ENCODE measurements at regions not wholly inside any gene's neighbourhood (a gene's known extent, or its start where the extent isn't known, plus 50 kb on each side); places are given as distances from the start of the nearest gene placed in this dataset.

- TF ChIP-seq RELB (IDR thresholded peaks at IDR 0.05; ENCODE audit: low read depth), result no peak
- TF ChIP-seq PAX8 (IDR thresholded peaks at IDR 0.05), result no peak
- TF ChIP-seq CHD4 (IDR thresholded peaks at IDR 0.05), result no peak
- no peak for TF ChIP-seq CHD2 (IDR thresholded peaks at IDR 0.05; ENCODE audit: borderline replicate concordance, low read depth, low read length)
These were observed 52.8 kb upstream of the LYPLAL1 start (continued) for GRCh38 chr1:219120624-219121544.

- SMC1A ChIA-PET (ENCODE audit: uncharacterized antibody, unreplicated experiment), result no interaction called here
- in situ Hi-C loops (cut with MboI) (no loop called here), intact Hi-C loops (cut with micrococcal nuclease; ENCODE audit: unreplicated experiment) (no loop called here)
- H3K27ac ChIP-seq (ENCODE audit: control insufficient read depth, insufficient read depth), result no peak overlapping the region
- CTCF ChIA-PET, result no interaction called here
- H2AFZ ChIP-seq (ENCODE audit: control insufficient read depth, low read depth, low read length), result no peak overlapping the region
- no peaks in the 10 kb centered on the region for H3K9me3 ChIP-seq (replicated peaks; ENCODE audit: control insufficient read depth, insufficient read depth, low read length)
- no peak overlapping the region for H3K9ac ChIP-seq (ENCODE audit: control insufficient read depth, insufficient read depth, low read length)
- no peaks in the 10 kb centered on the region for H3K27me3 ChIP-seq (replicated peaks in 1 of 2; ENCODE audit: control insufficient read depth in 2 of 2, insufficient read depth in 2 of 2, low read length in 1 of 2)
- no peaks in the 10 kb centered on the region for H3K36me3 ChIP-seq (ENCODE audit: control insufficient read depth in 2 of 2, insufficient read depth in 2 of 2, low read length in 1 of 2)
- RAD21 ChIA-PET (ENCODE audit: unreplicated experiment), result no interaction called here
- DNase-seq (ENCODE audit: low read depth, low spot score) (no peak), FAIRE-seq (no peak), ATAC-seq (no peak)
- H3K79me2 ChIP-seq (ENCODE audit: control insufficient read depth, insufficient read depth, low read length), result no peaks in the 10 kb centered on the region
- no TSS peak for BruUV-seq (replicated peaks)
- WGBS (ENCODE audit: insufficient coverage, insufficient replicate concordance, low lambda C conversion rate, missing lambda C conversion rate), result 26% methylated on average over 2 of the region's 2 CpGs
- H3K4me2 ChIP-seq (ENCODE audit: control insufficient read depth, insufficient read depth), result no peak overlapping the region
- H3K4me1 ChIP-seq (ENCODE audit: control insufficient read depth, insufficient read depth, low read length), result no peaks in the 10 kb centered on the region
- no peaks in the 10 kb centered on the region for H4K20me1 ChIP-seq (ENCODE audit: control insufficient read depth, insufficient read depth)
- POLR2A ChIA-PET, result no interaction called here
- H3K4me3 ChIP-seq, result no peak overlapping the region
- TF ChIP-seq CBX3 (IDR thresholded peaks at IDR 0.05; ENCODE audit: borderline replicate concordance, low read depth) (no peak), ZBTB4 (CRISPR knock-in tag; IDR thresholded peaks at IDR 0.05) (no peak), HCFC1 (IDR thresholded peaks at IDR 0.05; ENCODE audit: low read length) (no peak), ZBTB33 (IDR thresholded peaks at IDR 0.05) (no peak), TAF1 (IDR thresholded peaks at IDR 0.05; ENCODE audit: borderline replicate concordance, low read depth, low read length) (no peak), NR2F1 (conservative IDR thresholded peaks at IDR 0.05) (no peak), PAX8 (IDR thresholded peaks at IDR 0.05) (no peak), EP300 (IDR thresholded peaks at IDR 0.05; ENCODE audit: borderline replicate concordance in 1 of 2, control insufficient read depth in 1 of 2, low read depth in 2 of 2, low read length in 2 of 2) (no peak), MYC (IDR thresholded peaks at IDR 0.05; ENCODE audit: insufficient read depth, insufficient read length, insufficient replicate concordance, low read length, severe bottlenecking) (no peak), RELA (IDR thresholded peaks at IDR 0.05; ENCODE audit: borderline replicate concordance, partially characterized antibody) (no peak), RFX5 (IDR thresholded peaks at IDR 0.05; ENCODE audit: low read depth, low read length) (no peak), SMARCA5 (IDR thresholded peaks at IDR 0.05) (no peak), STAT1 (conservative IDR thresholded peaks at IDR 0.05) (no peak)
These were observed 52.0 kb upstream of the LYPLAL1 start for GRCh38 chr1:219121679-219122078.

All from GM12878 (cell line).